GM19328 (cell line): ENCODE measurements at regions not wholly inside any gene's neighbourhood (a gene's known extent, or its start where the extent isn't known, plus 50 kb on each side); places are given as distances from the start of the nearest gene placed in this dataset.
A peak's percentile ranks its signal among the peaks of the same experiment; 100 is the strongest.

Experiments
- ATAC-seq: cut with Tn5 transposase; IDR thresholded peaks from one replicate; pipeline ENCODE4 v1.9.1; 2021; ENCODE audit warnings: mild to moderate bottlenecking, moderate library complexity; ENCODE audit not compliant: unreplicated experiment

DNA sequence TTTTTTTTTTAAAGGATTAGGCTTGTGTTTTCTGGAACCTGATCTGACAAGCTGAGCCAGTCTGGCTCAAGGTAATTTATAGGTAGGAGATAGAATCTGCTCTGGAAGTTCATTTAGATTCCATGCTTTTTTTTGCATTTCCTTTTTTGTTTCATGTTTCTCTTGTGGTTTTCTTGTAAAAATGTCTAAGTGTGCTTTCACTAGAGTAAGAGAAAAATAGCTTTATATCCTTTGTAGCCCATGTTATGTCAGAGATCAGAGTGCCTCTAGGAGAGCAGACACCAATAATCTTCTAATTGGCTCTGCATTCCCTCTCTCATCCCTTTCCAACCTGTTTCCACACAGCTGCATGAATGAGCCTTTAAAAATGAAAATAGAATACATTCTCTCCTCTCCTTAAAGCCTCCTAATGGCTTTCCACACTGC lies 389.8 kb upstream of the KCNMB2 start:
- no peak for ATAC-seq

- no peak for ATAC-seq
These were observed 389.2 kb upstream of the KCNMB2 start for GRCh38 chr3:178147001-178147400.

DNA sequence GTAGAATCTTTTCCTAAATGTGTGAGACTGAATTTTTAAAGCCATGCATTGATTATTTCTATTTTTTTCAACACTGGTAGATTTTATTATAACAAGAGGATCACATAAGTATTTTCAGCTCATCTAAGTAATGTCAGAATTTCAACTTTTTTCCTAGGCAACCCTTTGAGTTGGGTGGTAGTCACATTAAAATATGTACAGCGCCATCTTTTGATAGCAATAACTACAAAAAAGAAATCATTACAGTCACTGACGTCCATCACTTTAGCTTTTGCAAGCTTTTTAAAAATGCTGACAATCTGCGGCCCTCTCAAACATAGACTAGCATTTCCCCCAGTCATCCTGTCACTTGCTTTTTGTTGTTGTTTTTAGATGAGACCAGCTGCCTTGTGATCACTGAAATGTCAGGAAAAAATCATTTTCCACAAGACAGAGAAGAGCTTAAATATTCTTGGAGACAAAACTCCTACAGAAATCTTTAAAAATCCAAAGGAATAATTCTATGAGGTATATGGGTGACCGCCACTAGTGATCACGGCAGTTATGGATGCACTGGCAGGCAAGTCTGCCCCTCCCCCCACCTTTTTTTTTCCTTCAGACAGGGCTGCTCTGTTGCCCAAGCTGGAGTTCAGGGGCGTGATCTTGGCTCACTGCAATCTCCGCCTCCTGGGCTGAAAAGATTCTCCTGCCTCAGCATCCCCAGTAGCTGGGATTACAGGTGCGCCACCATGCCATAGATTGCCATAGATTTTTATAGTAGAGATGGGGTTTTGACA lies 384.0 kb upstream of the KCNMB2 start:
- ATAC-seq, result no peak

- ATAC-seq, result no peak
These were observed 383.2 kb upstream of the KCNMB2 start for GRCh38 chr3:178152988-178153387.

GRCh38 chr3:178155521-178155920 lies 380.7 kb upstream of the KCNMB2 start:
- no peak for ATAC-seq

- ATAC-seq, result no peak
These were observed 379.9 kb upstream of the KCNMB2 start for GRCh38 chr3:178156301-178156700.

DNA sequence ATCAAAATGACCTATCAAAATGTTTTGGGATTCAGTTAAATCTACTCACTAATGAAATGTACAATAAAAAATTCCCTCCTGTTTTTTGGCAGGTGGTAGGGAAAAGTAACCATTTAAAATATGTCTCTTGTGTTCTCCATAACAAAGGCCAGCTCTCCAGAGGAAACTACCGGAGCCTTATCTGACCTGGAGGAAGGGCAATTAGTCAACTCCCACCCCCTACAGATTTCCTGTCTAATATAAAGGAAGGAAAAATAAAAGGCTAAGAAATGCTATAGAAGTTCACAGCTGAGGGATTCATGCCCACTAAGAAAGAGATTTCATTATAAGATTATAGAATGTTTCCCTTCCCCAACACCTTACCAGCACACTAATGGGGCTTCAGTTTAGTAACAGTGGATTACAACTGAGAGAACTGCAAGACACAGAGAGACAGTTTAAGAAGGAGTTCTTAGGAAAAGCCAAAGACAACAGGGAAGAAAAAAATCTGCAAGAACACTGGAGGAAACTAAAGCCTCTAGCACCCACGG lies 376.5 kb upstream of the KCNMB2 start:
- no peak for ATAC-seq

GRCh38 chr3:178169421-178169820 lies 366.8 kb upstream of the KCNMB2 start:
- no peak for ATAC-seq

DNA sequence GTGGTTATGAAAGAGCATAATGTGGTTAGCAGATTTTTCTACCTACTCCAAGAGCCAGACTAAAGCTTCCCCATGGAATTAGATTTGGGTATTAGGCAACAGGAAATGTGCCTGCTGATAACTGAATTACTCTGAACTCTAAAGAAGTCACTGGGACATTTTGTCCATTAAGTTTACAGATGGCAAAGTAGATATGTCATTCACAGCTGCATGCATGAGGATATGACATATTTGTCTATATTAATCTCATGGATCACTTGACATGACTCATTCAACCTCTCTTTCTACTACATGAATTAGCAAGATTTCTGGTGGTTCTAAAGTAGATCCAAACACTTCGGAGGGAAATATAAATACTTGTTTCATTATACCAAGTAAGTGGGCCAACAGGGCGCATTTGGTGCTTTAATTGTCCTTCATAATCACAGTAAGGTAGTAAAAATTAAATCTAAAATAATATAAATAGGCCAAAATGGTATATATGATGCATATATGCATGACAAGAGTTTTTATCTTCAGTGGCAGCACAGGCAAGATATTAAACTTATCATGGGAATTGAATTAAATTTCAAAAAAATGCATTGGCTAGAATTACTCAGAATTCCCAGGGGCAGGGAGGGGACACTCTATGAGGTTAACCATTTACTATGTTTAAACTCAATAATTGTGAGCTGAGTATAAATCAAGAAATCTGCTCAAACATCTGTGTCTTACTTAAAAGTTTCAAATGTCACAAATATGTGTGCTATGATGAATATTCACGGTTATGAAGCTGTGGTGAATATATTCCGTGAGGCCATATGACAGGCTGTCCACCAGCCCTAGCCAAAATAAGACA lies 365.3 kb upstream of the KCNMB2 start:
- no peak for ATAC-seq

GRCh38 chr3:178172121-178172520 lies 364.1 kb upstream of the KCNMB2 start:
- no peak for ATAC-seq

GRCh38 chr3:178174201-178174915 lies 361.9 kb upstream of the KCNMB2 start:
- ATAC-seq, result no peak

- ATAC-seq, result no peak
These were observed 355.1 kb upstream of the KCNMB2 start for GRCh38 chr3:178181088-178181487.

DNA sequence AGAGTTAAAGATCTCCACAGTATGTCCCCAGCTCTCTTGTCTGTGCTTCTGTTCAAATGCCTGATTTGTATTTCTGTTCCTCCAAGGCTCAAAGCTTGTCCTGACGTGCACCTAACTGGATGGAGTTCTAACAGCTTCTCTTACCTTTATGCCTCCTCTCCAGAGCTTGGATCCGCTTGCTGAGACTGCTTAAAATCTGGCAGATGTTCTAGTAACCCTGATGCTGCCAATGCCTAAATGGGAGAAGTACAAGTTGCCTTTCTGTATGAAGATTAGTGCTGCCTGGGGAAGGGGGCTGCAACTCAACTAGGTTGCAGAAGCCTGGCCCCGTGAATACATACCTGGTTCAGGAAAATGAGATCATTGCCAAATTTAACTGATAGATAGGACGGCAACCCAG lies 354.5 kb upstream of the KCNMB2 start:
- no peak for ATAC-seq

DNA sequence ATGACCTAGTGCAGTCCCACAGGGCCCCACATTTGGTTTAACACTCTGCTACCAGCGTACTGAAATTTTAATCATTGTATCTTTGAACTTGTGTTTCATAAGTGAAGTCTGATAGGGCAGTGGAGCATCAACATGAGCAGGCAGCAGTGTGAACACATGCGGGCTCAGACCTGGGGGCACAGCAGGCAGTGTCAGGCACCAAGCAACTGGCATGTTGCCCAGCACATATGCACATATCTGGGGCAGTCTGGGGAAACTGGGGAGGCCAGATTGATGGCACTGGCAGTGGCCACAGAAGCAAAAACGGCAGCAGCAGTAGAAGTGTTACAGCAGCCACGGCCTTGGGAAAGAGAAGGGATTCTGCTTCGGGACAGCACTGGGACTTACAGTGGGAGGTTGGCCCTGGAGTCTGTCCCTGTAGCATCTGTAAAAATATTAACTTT lies 353.9 kb upstream of the KCNMB2 start:
- ATAC-seq, result no peak

DNA sequence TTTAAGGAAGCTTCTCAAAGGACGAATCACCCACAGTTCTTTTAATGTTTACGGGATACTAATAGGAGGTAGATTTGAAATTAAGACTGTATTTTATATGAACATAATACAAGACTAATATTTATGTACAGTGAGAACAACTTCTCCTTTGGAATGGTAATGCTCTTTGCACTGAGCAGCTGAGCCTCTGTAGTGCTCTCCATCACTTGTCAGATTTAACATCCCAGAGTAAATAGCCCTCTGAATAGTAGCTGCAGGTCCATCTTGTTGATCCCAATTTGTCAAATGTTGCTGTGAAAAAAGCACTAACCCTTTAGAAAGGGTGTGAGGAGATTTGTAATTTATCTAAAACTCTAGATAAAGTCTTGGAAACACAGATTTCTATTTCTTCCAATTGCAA lies 351.4 kb upstream of the KCNMB2 start:
- ATAC-seq, result no peak

DNA sequence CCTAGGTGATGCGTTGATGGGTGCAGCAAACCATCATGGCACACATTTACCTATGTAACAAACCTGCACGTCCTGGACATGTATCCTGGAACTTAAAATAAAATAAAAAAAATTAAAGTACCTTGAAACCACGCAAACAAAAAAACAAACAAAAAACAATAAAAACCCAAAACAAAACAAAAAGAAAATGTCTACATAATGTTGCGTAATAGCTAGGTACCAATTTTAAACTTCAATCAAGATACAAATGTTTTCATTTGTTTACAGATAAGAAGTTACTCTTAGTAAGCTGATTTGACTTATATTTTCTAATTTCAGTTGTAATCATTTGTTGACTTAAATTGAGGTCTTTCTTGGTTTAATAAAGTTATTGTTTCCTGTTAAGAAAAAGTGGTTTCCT lies 349.6 kb upstream of the KCNMB2 start:
- ATAC-seq, result no peak

DNA sequence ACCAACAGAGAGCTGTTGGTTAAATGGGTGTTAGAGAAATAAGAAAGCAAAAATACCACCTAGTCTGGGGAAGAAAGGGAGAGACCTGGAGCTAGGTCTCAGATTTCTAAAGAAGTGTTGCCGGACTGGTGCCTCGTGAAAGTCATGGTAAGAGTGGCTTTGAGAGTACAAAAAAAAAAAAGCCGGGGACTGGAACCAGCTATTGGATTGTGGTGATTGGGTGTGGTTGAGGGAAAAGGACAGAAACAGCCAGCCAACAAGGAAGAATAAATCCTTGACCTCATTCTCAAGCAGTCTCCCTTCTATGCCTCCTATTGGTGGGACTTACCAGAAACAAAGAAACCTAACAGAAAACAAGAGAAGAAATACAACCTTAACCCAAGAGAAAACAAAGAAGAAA lies 346.4 kb upstream of the KCNMB2 start:
- ATAC-seq, result no peak

- ATAC-seq, result no peak
These were observed 342.4 kb upstream of the KCNMB2 start for GRCh38 chr3:178193846-178194245.

- no peak for ATAC-seq
These were observed 341.7 kb upstream of the KCNMB2 start for GRCh38 chr3:178194539-178194938.

DNA sequence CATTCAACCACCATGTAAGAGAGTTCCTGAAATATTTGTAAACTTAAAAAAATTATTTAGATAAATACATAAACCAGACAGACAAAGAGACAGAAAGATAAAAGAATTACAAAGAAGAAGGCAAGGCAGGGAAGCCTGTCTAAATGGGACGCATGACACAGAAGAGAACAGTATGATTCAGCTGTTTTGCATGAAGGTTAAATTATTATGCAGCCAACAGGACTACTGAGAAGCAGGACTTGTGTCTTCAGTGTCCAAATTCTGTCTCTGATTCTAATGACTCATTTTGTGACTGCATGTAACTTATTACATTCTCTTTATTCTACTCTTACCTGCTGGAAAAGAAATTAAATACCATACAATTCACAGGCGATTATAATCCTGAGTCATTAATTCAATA lies 340.4 kb upstream of the KCNMB2 start:
- peak; percentile 60 for ATAC-seq

DNA sequence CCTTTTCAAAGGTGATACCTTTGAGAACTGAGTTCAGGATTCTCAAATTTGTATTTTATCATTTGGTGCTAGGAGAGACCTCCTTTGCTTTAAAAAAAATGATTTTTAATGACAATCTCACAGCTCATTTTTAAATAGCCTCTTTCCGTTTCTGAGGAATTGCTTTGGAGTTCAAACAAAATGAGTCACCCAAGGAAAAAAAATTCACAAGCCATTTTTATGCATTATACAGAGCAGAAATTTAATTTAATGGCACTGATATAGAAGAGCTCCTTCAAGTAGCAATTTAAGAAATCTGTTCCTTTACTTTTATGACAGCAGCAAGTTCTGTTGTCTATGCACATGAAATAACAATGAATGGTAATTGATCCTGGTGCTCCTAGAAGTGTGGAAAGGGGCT lies 337.9 kb upstream of the KCNMB2 start:
- no peak for ATAC-seq
